ENCODE measurements at regions not wholly inside any gene's neighbourhood (a gene's known extent, or its start where the extent isn't known, plus 50 kb on each side); places are given as distances from the start of the nearest gene placed in this dataset.
"Not testable (repeated sequence)": the region's sequence is repeated elsewhere in the genome, so short reads cannot be mapped to it uniquely, and the experiment has no call there.

DNA sequence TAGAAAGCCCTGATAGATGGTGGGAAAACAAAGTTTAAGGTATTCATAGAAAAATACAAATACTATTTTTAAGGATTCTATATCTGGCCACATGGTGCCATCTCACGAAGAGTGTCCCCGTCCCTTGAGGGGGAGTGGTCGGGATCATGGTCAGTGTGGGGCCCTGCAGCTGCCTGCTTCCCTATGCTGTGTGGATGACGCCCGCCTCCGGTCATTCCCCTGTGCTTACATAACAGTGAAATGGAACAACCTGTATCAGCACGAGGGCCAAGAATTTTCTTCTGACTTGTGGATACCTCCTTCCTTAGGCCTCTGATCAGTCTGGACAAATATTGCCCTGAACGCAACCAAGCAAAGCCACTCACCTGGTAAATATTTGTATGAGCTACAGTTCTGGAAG is 2724.1 kb upstream of the TPTE start:
- ATAC-seq; H3K4me3 Mint-ChIP-seq; H3K36me3 Mint-ChIP-seq; H3K9me3 Mint-ChIP-seq; H3K27ac Mint-ChIP-seq; H3K4me1 Mint-ChIP-seq (ENCODE audit: low read depth in 2 of 2); DNase-seq (ENCODE audit: low spot score); H3K27me3 Mint-ChIP-seq: not testable (repeated sequence)

- not testable (repeated sequence) for H3K36me3 Mint-ChIP-seq; H3K4me1 Mint-ChIP-seq (ENCODE audit: low read depth in 2 of 2); ATAC-seq; H3K27ac Mint-ChIP-seq; H3K4me3 Mint-ChIP-seq; H3K27me3 Mint-ChIP-seq; H3K9me3 Mint-ChIP-seq; DNase-seq (ENCODE audit: low spot score)
Observed at GRCh38 chr21:7798446-7798845, 2722.9 kb upstream of the TPTE start.

- not testable (repeated sequence) for H3K27ac Mint-ChIP-seq
Observed at GRCh38 chr21:7799697-7800096, 2721.7 kb upstream of the TPTE start.

DNA sequence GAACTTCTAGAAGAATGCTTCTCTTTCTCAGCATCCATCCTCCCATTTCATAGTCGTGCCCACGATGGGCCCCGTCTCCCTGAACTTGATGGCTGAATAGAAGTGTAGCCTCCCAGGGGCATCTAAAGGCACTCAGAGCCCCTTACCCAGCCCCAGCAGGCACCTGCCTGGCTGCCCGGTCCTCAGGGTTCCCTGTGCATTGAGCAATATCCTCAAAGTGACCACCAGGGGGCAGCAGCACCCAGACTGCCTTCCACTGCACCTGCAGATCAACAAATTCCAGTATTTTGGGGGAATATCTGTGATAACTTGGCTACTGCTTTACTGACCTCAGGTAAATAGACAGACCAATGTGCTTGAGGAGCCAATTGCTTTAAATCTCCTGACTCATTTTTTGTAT is 2707.9 kb upstream of the TPTE start:
- not testable (repeated sequence) for H3K27me3 Mint-ChIP-seq; H3K4me1 Mint-ChIP-seq (ENCODE audit: low read depth in 2 of 2); H3K4me3 Mint-ChIP-seq; H3K27ac Mint-ChIP-seq; ATAC-seq; H3K36me3 Mint-ChIP-seq; H3K9me3 Mint-ChIP-seq; DNase-seq (ENCODE audit: low spot score)

More at GRCh38 chr21:7799697-7800096, 2721.7 kb upstream of the TPTE start:
- DNase-seq (ENCODE audit: low spot score); H3K36me3 Mint-ChIP-seq; H3K4me3 Mint-ChIP-seq; ATAC-seq; H3K4me1 Mint-ChIP-seq (ENCODE audit: low read depth in 2 of 2); H3K9me3 Mint-ChIP-seq; H3K27me3 Mint-ChIP-seq: not testable (repeated sequence)

DNA sequence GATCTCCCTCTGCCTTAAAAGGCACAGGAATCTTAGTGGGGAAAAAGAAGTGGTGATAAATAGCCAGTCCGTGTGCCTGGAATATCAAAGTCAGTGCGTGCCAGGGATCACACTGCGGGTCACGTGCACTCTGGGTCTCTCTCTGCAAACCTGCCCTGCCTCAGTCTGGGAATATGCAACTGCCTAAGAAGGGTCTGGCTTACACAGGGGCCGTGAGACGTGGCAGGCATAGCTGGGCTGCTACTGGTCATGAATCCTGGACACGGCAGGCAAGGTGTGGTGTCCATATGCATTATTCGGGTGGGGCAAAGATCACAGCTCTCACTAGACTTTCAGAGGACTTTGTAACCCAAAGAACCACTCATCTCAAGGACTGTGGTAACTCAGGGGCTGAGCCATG is 2704.4 kb upstream of the TPTE start:
- H3K27me3 Mint-ChIP-seq; H3K36me3 Mint-ChIP-seq; ATAC-seq; H3K4me3 Mint-ChIP-seq; H3K27ac Mint-ChIP-seq; DNase-seq (ENCODE audit: low spot score); H3K9me3 Mint-ChIP-seq; H3K4me1 Mint-ChIP-seq (ENCODE audit: low read depth in 2 of 2): not testable (repeated sequence)

DNA sequence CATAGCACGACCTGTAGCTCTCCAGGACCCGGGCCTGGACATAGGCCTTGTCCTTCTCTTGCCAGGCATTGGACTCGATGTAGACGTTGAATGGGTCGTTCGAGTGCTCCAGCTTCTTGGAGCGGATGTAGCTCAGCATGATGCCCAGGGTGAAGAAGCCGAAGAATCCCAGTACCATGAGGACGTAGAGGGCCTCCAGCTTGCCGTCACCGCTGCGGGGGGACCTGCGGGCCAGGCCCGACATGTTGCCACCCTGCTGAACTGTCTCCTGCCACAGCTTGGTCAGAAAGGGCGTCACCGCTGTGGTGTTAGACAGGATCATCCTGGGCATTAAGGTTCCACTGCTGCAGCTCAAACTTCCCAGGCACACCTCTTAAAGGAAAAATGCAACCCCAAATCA is 2702.1 kb upstream of the TPTE start:
- not testable (repeated sequence) for H3K9me3 Mint-ChIP-seq; H3K27me3 Mint-ChIP-seq; H3K4me1 Mint-ChIP-seq (ENCODE audit: low read depth in 2 of 2); ATAC-seq; DNase-seq (ENCODE audit: low spot score); H3K27ac Mint-ChIP-seq; H3K36me3 Mint-ChIP-seq; H3K4me3 Mint-ChIP-seq

DNA sequence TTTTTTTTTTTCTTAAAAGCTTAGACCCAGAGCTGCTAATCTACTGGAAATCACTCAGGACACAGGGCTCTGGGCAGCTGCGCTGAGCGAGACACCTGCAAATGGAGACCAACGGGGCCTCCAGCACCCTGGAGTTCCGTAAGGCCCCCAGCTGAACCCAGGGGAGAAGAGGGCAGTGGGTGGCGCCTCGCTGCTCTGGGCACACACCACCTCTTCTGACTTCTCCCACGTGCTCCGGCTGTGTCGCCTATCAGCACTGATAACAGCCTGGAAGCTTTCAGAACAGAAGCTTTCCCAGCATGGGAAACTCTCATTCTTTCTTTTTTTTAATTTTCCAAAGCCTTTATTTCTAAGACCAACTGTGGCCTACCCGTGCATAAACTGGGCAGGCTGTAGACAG is 2695.8 kb upstream of the TPTE start:
- H3K36me3 Mint-ChIP-seq; H3K9me3 Mint-ChIP-seq; H3K4me3 Mint-ChIP-seq; ATAC-seq; DNase-seq (ENCODE audit: low spot score); H3K4me1 Mint-ChIP-seq (ENCODE audit: low read depth in 2 of 2); H3K27ac Mint-ChIP-seq; H3K27me3 Mint-ChIP-seq: not testable (repeated sequence)

DNA sequence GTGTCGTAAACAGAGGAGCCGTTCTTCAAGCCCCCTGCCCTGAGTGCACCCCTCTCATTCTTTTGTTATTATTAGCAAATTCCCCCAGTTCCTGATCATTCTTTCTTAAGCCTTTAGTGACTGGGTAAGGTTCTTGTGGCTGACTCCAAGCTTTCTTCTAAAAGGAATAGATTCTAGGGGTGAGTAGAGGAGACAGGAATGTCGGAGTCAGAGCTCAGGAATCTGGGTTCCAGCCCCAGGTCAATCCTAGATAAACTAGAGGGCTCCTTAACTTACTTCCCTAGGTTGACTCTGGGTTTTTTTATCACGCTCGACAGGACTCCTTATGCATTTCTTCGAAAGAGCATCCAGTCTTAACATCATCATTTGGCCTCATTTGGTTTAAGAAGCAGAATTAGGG is 2695.2 kb upstream of the TPTE start:
- H3K27ac Mint-ChIP-seq; H3K9me3 Mint-ChIP-seq; DNase-seq (ENCODE audit: low spot score); H3K27me3 Mint-ChIP-seq; H3K36me3 Mint-ChIP-seq; H3K4me1 Mint-ChIP-seq (ENCODE audit: low read depth in 2 of 2); H3K4me3 Mint-ChIP-seq; ATAC-seq: not testable (repeated sequence)

- not testable (repeated sequence) for H3K9me3 Mint-ChIP-seq; ATAC-seq; DNase-seq (ENCODE audit: low spot score); H3K27ac Mint-ChIP-seq; H3K4me1 Mint-ChIP-seq (ENCODE audit: low read depth in 2 of 2); H3K4me3 Mint-ChIP-seq; H3K36me3 Mint-ChIP-seq; H3K27me3 Mint-ChIP-seq
Observed at GRCh38 chr21:7828260-7828659, 2693.1 kb upstream of the TPTE start.

DNA sequence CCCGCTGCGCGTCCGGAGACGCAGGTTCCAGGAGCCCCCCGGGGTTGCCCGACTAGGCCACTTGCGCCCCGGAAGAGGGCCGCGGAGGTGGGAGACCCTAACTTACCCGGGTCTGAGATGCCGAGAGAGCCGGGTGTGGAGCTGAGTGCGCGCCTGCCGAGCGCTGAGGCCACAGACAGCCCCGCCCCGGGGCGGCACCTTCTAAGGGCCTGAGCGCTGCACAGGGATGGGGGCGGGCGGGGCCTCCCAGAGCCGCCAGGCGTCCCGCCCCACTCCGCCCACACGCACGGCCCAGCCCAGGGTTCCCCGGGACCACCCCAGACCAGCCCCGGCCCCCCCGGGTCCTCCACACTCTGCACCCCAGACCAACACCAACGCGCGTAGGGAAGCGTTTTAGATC is 2692.0 kb upstream of the TPTE start:
- not testable (repeated sequence) for H3K4me1 Mint-ChIP-seq (ENCODE audit: low read depth in 2 of 2); H3K27ac Mint-ChIP-seq; DNase-seq (ENCODE audit: low spot score); H3K27me3 Mint-ChIP-seq; H3K36me3 Mint-ChIP-seq; H3K9me3 Mint-ChIP-seq; H3K4me3 Mint-ChIP-seq
- ATAC-seq: peak in 1 of 2 donors; percentile 45

DNA sequence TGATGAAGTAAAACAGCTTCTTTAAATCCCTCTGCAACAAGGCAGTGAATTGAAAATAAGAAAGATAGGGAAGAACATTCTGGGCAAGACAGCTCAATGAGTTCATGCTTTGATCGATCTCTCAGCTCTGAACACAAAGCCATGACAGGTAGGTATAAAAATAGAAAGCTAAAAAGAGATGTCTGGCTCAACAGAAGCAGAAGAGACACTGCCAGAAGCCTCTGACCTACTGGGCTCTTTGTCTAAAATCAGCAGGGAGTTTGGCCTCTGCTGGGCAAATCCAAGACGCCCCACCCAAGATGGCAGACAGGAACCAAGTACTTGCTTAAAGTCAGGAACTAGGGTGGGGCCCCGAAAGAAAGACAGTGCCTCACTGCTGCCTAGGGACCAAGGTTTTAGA is 2684.1 kb upstream of the TPTE start:
- ATAC-seq; H3K27me3 Mint-ChIP-seq; H3K4me1 Mint-ChIP-seq (ENCODE audit: low read depth in 2 of 2); H3K9me3 Mint-ChIP-seq; H3K36me3 Mint-ChIP-seq; DNase-seq (ENCODE audit: low spot score); H3K4me3 Mint-ChIP-seq; H3K27ac Mint-ChIP-seq: not testable (repeated sequence)

DNA sequence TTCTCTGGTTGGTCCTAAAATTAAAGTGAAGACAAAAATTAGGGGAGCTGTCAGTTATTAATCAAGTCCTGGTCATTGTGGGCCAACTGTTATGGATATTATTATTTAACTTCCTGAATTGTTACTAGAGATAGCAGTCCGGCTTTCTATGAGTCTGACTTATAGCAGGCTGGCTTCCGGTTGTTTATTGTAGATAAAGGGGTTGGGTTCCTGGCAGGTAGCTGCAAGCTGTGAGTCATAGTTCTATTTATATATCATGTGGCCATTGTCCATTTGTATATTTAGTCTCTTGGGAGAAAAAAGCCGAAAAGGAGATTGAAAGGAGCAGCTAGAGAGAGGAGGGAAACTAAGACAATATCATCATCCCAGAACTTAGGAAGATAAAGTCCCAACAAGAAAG is 2668.0 kb upstream of the TPTE start:
- not testable (repeated sequence) for H3K36me3 Mint-ChIP-seq; H3K27me3 Mint-ChIP-seq; DNase-seq (ENCODE audit: low spot score); H3K27ac Mint-ChIP-seq; H3K4me1 Mint-ChIP-seq (ENCODE audit: low read depth in 2 of 2); H3K4me3 Mint-ChIP-seq; ATAC-seq; H3K9me3 Mint-ChIP-seq

GRCh38 chr21:7853836-7854235 is 2667.5 kb upstream of the TPTE start:
- not testable (repeated sequence) for H3K27ac Mint-ChIP-seq; H3K27me3 Mint-ChIP-seq; H3K4me1 Mint-ChIP-seq (ENCODE audit: low read depth in 2 of 2); H3K9me3 Mint-ChIP-seq; DNase-seq (ENCODE audit: low spot score); H3K36me3 Mint-ChIP-seq; H3K4me3 Mint-ChIP-seq; ATAC-seq

All from natural killer cell treated with Interleukin-12 subunit alpha and Interleukin-12 subunit beta and Interleukin-15 and Interleukin-18, amount 100 ng/mL, for 72 hours (primary cell).